D721Med (cell line): ENCODE measurements at regions not wholly inside any gene's neighbourhood (a gene's known extent, or its start where the extent isn't known, plus 50 kb on each side); places are given as distances from the start of the nearest gene placed in this dataset.

ENCODE experiments used
- DNase-seq: peaks from one replicate; pipeline ENCODE4 v3.0.0; 2011; ENCODE audit warnings: low spot score; ENCODE audit not compliant: insufficient read length
- FAIRE-seq: peaks from 2 replicates; lab custom pipeline; 2011; peaks lifted over from hg19 to GRCh38; lab: Jason Lieb, UNC
- CTCF ChIP-seq: IDR thresholded peaks from 2 replicates; pipeline ENCODE4 v1.5.1; 2012; ENCODE audit warnings: mild to moderate bottlenecking, control low read depth; ENCODE audit not compliant: insufficient read depth; ENCODE audit errors: missing control alignments

GRCh38 chr10:9823268-9823930 lies 1194.3 kb upstream of the CELF2 start:
- FAIRE-seq (no peak), DNase-seq (no peak)
- TF ChIP-seq CTCF, result no peak

- no peak for TF ChIP-seq CTCF
- no peak for FAIRE-seq
- no peak for DNase-seq
These were observed 1193.0 kb upstream of the CELF2 start for GRCh38 chr10:9824631-9825071.

GRCh38 chr10:9825491-9826018 lies 1192.1 kb upstream of the CELF2 start:
- no peak for TF ChIP-seq CTCF
- DNase-seq, result no peak

GRCh38 chr10:9828110-9828509 lies 1189.6 kb upstream of the CELF2 start:
- no peak for TF ChIP-seq CTCF
- DNase-seq (no peak), FAIRE-seq (no peak)

More at GRCh38 chr10:9825491-9826018, 1192.1 kb upstream of the CELF2 start:
- FAIRE-seq, result no peak

- DNase-seq (no peak), FAIRE-seq (no peak)
- no peak for TF ChIP-seq CTCF
These were observed 1183.7 kb upstream of the CELF2 start for GRCh38 chr10:9833942-9834341.

- no peak for TF ChIP-seq CTCF
- DNase-seq (no peak), FAIRE-seq (no peak)
These were observed 1183.2 kb upstream of the CELF2 start for GRCh38 chr10:9834434-9834833.

- DNase-seq (no peak), FAIRE-seq (no peak)
- TF ChIP-seq CTCF, result no peak
These were observed 1172.6 kb upstream of the CELF2 start for GRCh38 chr10:9845075-9845474.
